NCI-H526 (cell line): ENCODE measurements at regions not wholly inside any gene's neighbourhood (a gene's known extent, or its start where the extent isn't known, plus 50 kb on each side); places are given as distances from the start of the nearest gene placed in this dataset.
A peak's percentile ranks its signal among the peaks of the same experiment; 100 is the strongest.

Experiments used
- DNase-seq, 2 experiments: peaks; one replicate each; lab custom pipeline; 2025; lab: John Stamatoyannopoulos, UW

- DNase-seq: peak; percentile 68 to 85
Measured at GRCh38 chr2:204325468-204325867, 219.8 kb upstream of the PARD3B start.

GRCh38 chr2:204328373-204328772, 216.9 kb upstream of the PARD3B start:
- DNase-seq: no peak

- no peak for DNase-seq
Measured at GRCh38 chr2:204329016-204329415, 216.3 kb upstream of the PARD3B start.

- DNase-seq: no peak
Measured at GRCh38 chr2:204329532-204329931, 215.7 kb upstream of the PARD3B start.

DNA sequence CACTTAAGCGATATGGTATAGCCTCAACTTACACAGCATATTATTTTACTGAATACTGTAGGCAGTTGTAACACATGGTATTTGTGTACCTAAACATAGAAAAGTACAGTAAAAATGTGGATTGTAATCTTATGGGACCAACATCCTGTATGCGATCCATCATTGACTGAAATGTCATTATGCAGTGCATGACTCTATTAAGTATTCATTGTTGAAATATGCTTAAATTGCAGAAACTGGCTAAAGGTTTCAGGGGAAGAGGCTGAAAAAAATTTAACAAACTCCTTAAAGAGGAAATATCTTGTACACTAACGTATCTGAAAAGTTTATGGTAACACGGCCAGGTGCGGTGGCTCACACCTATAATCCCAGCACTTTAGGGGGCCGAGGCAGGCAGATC, 214.1 kb upstream of the PARD3B start:
- no peak for DNase-seq

DNA sequence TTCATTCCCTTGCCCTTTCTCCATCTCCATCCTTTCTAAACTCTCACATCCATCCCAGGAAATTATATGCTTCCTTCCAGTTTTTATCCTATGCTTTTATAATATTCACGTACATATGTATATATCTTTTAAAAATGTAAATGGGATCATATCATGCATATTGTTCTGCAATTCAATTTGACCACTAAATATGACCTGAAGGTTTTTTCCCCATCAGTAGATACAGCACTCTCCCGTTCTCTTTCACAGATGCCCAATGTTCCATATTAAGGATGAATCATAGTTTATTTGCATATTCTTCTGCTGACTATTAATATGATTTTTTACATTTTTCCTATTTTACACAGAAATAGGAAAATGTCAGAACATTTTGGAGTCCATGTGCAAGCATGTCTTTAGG, 213.3 kb upstream of the PARD3B start:
- no peak for DNase-seq

DNA sequence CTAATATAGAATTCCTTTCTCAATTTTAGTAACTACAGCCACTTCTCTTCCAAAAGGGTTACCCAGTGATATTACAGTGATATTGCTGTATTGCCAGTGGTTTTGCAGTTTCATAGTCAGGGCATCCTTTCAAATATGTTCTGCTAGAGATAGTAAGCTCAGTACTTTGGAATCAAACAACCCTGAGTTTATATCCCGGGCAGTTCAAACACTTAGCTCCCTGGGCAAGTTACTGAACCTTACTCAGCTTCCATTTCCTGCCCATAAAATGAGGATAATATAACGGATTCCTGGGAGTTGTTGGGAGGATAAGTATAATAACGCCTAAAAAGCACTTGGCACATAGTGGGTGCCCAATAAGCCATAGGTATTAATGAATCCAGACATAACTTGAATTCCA, 212.6 kb upstream of the PARD3B start:
- no peak for DNase-seq

DNA sequence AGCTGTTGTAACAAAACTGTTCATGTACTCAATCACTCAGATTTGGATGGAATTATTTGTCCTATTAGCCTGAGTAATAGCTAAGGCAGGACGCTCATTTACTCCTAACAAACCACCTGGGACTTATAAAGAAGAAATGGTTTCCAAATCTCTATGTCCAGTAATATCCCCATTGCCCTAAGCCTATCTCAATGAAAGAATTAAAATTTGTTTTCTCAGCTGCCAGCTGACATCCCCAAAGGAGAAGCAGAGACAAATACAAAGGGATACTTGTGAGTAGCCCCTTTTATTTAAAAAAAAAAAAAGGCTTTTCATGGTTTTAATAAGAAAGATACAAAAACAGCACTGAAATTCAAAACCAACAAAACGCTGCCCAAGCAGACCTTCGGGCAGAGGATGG, 211.4 kb upstream of the PARD3B start:
- no peak for DNase-seq

GRCh38 chr2:204335451-204336058, 209.7 kb upstream of the PARD3B start:
- no peak for DNase-seq

GRCh38 chr2:204336153-204336744, 209.0 kb upstream of the PARD3B start:
- DNase-seq: no peak

DNA sequence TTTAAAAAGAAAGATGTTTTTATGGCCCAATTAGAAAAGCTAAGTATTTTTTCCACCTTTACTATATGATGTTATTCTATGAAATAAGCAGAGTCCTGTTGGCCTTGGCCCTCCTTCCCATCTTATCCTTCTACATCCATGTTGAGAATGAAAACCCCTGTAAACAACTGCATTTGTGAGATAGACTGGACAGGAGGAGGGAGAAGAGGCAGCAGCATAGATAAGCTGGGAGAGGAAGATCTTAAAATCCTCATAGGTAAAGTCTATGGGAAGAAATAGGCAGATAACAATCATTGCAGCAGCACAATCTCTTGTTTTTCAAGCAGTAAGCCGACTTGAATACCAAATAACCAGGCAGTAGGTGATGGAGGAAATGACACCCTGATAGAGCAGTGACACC, 207.6 kb upstream of the PARD3B start:
- DNase-seq: no peak

DNA sequence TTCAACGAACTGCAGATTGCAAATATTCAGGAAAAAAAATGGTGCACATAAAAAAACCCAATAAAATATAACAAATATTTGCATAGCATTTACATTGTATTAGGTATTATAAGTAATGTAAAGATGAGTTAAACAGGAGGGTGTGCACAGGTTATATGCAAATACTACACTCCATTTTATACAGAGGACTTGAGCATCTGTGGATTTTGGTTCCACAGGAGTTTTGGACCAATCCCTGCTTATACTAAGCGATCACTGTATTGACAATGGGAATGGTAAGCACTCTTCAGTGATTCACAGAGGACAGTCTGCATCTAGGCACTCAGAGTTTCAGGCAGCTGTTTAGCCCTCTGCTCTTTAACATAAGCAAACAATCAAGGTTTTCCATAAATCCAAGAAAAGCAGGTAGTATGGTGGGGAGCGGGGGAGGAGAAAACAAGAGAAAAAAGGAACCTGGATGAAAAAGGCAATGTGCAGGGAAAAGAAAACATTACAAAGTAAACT, 206.0 kb upstream of the PARD3B start:
- peak; percentile 92 to 95 for DNase-seq

DNA sequence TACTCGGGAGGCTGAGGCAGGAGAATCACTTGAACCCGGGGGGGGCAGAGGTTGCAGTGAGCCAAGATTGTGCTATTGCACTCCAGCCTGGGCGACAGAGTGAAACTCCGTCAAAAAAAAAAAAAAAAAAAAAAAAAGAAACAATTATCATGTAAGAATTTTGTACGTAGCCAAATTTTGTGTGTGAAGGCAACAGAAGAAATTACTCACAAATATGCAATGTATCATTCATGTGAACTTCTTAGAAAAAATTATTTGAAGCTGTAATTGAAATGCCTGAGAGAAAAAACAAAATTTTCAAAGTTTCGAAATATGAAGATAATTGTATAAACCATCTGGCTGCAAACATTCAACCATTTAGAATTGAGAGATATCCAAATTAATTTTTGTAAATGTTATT, 204.8 kb upstream of the PARD3B start:
- DNase-seq: no peak

GRCh38 chr2:204341887-204342276, 203.4 kb upstream of the PARD3B start:
- DNase-seq: no peak

DNA sequence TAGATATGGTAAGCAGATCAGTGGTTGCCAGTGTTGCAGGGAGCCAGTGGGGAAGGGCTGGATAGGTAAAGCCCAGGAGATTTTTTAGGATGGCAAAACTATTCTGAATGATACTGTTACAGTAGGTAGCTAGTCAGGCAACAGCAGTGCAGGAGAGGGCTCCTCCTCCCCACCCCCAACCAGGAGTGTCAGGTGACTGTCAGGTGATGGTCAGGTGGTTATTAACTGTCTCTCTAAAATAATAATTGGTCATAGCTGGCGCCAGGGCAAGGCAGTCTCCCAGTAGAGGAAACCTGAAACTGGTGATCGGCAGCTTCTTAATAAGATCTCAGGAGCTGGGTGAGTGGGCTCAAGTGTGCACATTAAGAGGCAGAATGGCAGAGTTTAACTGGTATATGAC, 201.6 kb upstream of the PARD3B start:
- DNase-seq: peak in 1 of 2 experiments; percentile 56

- no peak for DNase-seq
Measured at GRCh38 chr2:204344119-204344518, 201.2 kb upstream of the PARD3B start.

DNA sequence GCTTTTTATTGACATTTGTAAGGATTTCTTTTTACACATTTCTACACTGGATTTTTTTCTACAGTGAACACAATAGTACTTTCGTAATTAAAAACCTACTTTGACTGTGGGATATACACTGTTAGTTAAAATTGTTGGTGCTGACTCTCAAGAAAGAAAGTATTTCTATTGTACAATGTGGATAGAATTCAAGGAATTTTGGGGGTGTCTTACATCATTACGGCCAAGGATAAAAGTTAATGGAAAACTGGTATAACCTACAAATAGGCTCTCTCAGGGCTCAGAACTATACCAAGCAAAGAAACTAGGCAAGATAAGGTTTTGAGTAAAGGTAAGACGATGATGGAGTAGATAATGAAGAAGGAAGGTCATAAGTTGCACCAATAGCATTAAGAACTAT, 198.4 kb upstream of the PARD3B start:
- DNase-seq: no peak

GRCh38 chr2:204353823-204354222, 191.5 kb upstream of the PARD3B start:
- no peak for DNase-seq

- no peak for DNase-seq
Measured at GRCh38 chr2:204354442-204354856, 190.8 kb upstream of the PARD3B start.

DNA sequence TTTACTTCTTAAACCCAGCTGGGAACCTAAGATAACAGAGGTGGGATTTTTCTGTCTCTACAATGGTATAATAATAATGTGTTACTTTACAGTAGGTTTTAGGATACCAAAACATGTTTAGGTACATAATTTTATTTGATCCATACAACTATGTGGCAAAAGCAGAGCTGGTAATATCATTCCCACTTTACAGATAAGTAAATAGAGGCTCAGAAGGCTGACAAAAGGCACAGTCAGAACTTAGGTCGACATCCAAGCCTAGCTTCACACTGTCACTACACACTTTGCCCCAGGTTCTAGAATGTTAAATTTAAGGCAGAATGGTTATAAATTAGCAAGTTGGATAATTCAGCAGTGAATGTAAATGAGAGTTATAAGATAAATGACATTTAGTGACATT, 189.6 kb upstream of the PARD3B start:
- no peak for DNase-seq

- no peak for DNase-seq
Measured at GRCh38 chr2:204356151-204356641, 189.1 kb upstream of the PARD3B start.

DNA sequence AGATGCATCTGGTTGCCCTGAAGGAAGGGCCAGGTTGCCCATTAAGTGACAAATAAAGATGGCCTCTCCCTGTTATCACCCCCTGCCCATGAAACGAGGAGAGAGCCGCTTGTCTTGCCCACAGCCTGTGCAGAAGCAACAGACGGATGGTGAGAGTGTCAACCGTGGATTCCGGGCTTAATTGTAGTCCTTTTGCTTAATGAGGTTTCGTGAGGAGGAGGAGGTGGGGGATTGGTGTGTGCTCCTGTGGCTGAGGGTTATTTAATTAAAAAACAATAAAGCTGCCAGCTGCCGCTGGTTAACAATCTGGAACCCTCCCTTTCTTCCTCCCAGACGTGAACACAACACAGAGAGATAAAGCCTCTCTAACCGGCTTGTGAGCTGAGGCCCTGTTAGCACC, 188.0 kb upstream of the PARD3B start:
- peak in 1 of 2 experiments; percentile 16 for DNase-seq

DNA sequence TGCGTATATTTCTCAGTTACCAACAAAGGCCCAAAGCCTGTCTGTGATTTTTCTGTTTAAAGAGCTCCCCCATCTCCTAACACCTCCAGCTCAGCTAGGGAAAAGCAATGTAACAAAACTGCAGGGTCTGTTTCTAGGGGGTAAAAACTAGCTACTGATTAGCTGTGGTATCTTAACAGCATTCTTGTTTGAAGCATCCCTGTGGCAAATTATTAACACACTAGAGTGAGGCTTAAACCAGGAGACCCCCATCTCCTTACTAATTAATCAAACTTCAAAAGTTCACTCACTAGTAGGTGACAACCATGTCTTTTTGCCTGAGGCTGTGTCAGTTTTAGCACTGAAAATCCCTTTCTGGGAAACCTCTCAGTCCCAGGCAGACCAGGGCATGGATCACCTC, 186.2 kb upstream of the PARD3B start:
- DNase-seq: no peak
